ENCODE measurements at regions not wholly inside any gene's neighbourhood (a gene's known extent, or its start where the extent isn't known, plus 50 kb on each side); places are given as distances from the start of the nearest gene placed in this dataset.
"Not testable (repeated sequence)": the region's sequence is repeated elsewhere in the genome, so short reads cannot be mapped to it uniquely, and the experiment has no call there.

DNA sequence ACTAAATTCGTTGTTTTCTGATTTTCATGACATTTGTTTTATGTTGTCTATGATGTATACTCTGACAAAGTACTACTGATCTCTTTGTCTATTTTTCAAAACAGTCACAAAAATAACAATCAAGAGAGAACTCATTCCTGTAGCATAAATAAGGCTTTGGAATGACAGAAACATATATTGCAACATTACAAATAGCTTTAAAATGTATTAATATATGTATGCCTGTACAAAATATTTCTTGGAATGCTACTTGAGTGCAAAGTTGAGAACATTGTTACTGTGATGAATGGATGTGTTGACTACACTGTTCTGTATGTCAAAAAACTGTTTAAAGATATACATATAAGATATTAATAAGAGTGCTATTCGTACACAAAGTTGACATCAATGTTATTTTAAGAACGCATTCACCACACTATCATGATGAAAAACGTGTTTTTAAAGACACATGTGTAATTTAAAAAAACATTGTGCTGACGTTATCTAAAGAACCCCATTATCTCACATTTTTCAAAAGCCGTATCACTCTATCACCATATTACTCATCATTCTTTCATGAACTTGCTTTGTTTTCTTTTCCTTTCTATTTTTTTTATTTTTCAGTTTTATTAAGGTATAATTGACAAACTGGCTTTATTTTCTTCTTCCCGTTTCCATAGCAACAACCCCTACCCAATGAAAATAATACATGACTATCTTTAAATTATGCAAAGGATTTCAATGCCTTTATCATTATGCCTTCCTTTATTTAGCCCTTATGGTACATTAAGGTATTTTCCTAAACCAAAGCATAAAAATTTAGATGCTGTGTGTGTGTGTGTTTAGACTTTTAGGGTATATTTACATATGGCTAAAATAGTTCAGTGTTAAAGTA lies 918.8 kb downstream of the SLITRK1 start:
- DNase-seq: no peak
- no peak for ATAC-seq

DNA sequence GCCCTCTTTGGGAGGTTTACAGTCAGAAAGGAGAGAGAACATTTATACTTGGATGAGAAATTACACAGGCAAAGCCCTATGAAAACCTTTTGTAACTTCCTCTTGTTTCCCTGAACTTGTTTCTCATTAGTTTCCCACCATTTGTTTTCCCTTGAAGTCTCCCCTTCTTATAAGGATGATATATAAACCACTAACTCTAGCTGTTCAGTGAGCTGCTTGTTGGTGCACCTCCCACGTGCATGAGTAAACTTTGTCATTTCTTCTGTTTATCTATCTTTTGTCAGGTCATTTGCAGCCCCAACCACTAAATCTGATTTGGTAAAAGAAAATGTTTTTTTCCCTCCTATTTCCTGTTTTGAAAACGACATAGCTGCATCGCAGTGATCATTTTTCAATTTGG lies 919.9 kb downstream of the SLITRK1 start:
- DNase-seq (no peak), ATAC-seq (no peak)

DNA sequence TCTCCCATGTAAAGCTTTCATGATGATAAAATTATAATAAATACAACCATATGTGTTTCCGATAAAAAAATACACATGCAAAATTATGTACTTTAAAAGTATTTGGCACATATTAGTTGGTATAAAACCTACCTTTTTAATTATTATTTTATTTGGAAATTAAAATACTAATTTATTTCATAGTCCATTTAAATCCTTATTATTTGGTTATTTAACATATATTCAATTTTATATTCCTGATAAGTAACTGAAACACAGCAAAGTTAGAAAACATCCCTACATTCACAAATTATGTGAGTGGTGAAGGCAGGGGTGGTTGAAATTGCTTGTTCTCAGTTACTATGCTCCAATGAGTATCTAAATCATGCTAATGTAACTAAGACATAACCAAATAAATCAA lies 920.5 kb downstream of the SLITRK1 start:
- ATAC-seq (no peak), DNase-seq (no peak)

DNA sequence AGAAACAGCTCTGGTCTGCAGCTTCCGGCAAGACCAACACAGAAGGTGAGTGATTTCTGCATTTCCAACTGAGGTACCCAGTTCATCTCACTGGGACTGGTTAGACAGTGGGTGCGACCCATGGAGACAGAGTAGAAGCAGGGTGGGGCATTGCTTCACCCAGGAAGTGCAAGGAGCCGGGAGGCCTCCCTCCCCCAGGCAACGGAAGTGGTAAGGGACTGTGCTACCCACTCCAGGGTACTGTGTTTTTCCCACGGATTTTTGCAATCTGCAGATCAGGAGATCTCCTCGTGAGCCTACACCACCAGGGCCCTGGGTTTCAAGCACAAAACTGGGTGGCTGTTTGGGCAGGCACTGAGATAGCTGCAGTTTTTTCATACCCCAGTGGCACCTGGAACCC lies 929.9 kb downstream of the SLITRK1 start:
- ATAC-seq, DNase-seq: not testable (repeated sequence)

DNA sequence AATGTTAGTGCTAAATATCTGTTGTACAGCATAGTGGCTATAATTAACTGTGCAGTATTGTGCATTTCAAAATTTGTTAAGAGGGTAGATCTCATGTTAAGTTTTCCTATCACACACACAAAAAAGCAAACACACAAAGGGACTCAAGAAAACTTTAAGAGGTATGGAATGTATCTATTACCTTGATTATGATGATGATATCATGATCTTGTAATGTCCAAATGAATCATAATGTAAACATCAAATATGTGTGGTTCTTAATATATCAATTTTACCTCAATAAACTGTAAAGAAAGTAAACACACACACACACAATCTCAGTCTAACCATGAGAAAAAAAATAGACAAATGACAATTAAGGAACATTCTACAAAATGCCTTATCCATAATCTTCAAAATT lies 934.6 kb downstream of the SLITRK1 start:
- DNase-seq (no peak), ATAC-seq (no peak)

DNA sequence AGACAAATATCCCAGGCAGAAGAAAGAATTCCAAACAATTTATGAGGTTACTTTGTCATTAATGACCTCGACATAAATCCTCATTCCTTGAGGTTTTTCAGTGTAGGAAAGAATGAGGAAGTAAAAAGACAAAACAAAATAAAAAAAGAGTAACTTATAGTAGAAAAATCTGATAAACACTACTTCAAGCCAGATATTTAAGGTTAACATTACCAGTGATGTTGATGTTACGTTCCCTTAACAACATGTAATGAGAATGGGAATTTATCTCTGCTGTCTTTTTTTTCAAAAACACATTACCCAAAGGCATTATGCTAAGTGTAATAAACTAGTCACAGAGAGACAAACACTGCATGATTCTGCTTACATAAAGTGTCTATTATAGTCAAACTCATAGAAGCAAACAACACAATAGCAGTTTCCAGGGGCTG lies 935.1 kb downstream of the SLITRK1 start:
- ATAC-seq (no peak), DNase-seq (no peak)

DNA sequence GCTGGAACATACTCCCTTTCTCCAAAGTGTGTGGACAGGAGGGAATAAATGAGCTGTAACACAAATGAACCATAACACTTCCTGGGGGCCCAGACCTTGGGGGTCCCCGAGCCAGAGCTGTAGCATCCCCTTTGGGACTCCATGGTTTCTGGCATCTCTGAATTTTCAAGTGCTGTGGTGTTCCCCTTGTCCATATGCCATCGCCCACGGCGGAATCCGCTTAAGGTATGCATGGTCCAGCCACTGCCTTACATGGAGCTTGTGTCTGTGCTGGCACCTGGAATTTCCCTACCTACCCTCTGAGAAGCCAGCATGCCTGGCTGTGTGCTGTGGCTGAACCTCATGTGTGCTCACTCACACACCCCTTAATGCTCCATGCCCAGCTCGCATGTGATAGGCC lies 943.6 kb downstream of the SLITRK1 start:
- DNase-seq (no peak), ATAC-seq (no peak)

DNA sequence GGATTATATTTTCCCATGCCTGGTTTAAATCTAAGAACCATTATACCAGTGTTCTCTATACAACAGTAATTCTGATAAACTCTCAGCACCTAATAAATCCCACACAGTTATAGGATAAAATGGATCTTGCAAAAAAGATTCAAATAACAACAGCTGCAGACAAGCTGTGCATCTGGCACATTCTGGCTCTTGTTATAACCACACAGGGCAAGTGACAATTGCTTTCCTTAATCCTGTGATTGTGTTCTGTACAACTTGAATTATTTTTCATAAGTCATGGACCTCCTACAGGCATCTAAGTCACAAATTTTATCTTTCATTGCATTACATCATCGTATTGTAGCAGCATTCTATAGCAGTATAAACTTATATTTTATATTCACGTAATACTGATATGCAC lies 948.3 kb downstream of the SLITRK1 start:
- no peak for DNase-seq
- no peak for ATAC-seq

DNA sequence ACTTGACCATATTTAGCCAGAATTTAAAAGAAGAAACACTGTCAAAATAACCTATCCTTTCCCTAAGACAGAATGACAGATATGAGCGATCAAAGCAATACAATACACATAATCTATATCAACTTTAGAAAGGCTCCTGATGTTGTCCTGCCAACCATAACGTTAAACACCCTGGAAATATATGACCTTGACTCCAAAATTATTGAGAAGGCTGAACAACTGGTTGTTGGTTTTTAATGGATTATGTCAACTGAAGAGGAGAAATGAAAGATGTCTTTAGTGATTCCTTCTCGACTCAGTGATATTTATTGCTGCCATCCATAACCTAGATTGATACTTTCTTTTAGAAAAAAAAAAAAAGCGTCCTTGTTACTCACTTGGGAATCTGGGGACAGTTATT lies 957.2 kb downstream of the SLITRK1 start:
- ATAC-seq (no peak), DNase-seq (no peak)

DNA sequence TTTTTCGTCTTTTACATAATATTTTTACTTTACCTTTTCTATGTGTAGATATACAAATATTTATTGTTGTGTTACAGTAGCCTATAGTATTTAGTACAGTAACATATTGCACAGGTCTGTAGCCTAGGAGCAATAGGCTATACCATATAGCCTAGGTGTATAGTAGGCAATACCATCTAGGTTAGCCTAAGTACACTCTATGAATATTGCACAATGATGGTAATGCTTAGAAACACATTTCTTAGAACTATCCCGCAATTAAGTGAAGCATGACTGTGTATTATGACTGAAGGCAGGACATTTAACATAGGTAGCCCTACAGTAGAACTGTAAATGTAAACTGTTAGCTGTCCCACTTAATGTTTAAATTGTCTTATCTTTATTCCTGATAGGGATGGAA lies 964.3 kb downstream of the SLITRK1 start:
- no peak for DNase-seq
- ATAC-seq: no peak

DNA sequence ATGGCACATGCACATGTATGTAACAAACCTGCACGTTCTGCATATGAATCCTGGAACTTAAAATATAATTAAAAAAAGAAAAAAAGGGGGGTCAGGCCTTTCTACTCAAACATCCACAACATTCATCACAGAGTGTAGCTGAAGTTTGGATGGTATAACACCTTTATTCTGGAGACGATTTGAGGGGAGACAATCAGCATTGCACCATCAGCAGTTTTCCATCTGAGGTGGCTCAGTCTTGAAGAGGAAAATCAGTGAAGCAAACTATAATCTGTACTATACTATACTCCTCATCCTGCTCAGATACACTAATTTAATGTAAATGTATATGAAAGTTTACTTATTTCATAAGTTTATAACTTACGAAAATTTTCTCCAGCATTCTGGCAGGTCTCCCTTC lies 969.7 kb downstream of the SLITRK1 start:
- ATAC-seq: no peak

DNA sequence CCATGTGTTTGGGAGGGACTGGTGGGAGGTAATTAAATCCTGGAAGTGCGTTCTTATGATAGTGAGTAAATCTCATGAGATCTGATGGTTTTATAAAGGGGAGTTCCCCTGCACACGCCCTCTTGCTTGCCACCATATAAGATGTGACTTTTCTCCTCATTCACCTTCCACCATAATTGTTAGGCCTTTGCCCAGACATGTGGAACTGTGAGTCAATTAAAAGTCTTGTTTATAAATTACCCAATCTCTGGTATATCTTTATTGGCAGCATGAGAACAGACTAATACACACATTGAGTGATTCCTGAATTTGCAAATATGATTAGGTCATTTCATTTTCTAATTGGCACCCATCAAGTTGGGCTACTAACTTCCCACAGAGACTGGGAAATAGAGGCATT lies 977.2 kb downstream of the SLITRK1 start:
- DNase-seq: no peak

More for the DNA sequence above, 969.7 kb downstream of the SLITRK1 start:
- DNase-seq: no peak

DNA sequence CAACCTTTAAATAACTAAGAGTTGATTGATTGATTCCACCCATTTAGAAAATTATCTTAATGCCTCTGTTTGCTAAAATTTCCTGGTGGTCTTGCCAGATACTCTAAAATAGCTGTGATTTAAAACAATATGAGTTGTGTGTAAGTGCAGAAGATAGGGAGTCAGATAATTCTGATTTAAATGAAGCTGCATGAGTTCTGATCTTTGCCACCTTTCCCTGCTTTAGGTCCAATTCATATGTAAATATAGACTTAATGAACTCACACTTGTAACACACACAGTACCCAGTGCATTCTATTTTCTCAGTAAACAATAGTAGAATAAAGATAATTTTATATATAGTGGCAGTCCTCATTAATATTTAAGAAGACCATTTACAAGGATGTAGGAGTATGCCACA lies 981.8 kb downstream of the SLITRK1 start:
- no peak for DNase-seq

More for the DNA sequence above, 977.2 kb downstream of the SLITRK1 start:
- no peak for ATAC-seq

DNA sequence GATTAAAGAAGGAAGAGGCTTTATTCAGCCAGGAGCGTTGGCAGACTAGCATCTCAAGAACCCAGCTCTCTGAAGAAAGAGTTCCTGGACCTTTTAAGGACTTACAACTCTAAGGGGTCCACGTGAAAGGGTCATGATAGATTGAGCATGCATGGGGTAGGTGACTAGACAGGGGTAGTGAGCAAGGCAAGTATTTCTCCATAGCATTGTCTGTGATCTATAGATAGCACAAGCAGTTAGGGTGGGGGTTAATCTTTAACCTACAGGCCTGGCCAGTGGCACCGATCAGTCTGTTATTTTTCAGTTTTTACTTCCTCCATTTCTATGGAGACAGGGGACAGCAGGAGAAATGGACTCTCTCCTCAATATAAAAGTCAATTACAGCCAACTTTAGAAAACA lies 983.7 kb downstream of the SLITRK1 start:
- DNase-seq (no peak), ATAC-seq (no peak)

More for the DNA sequence above, 981.8 kb downstream of the SLITRK1 start:
- ATAC-seq: no peak

DNA sequence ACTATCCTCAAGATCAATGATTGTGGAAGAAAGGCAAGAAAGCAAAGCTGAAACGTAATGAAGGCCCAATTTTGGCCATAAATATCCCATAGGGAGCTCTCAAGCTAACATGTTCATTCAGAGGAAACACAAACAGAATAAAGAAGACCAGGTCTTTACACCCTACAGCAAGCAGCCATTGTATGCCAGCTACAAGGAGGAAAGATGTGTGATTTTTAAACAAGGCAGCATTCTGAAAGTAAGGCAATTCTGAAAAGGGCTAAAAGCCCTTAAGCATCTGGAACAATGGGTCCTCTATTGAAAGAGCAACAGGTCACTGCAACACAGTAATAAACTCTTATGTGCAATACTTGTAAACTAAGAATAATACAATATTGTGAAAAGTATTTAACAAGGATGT lies 1002.4 kb downstream of the SLITRK1 start:
- DNase-seq (no peak), ATAC-seq (no peak)

DNA sequence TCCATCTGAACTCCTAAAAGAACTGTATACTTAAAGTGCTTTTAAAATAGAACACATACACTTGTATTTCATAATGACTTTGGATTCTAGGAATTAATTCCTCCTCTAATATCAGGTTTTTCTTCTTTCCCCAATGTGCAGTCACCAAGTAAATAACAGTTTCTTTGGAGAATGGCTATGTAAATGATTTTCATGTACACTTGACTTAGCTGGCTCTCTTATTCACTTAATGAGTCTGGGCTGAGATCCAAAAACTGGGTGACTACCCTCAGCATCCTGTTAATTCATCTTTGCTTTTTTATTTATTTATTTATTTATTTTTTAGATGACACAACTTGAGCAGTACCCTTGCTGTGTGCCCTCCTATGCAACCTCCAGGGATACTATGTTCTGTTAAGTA lies 1003.7 kb downstream of the SLITRK1 start:
- ATAC-seq (no peak), DNase-seq (no peak)

DNA sequence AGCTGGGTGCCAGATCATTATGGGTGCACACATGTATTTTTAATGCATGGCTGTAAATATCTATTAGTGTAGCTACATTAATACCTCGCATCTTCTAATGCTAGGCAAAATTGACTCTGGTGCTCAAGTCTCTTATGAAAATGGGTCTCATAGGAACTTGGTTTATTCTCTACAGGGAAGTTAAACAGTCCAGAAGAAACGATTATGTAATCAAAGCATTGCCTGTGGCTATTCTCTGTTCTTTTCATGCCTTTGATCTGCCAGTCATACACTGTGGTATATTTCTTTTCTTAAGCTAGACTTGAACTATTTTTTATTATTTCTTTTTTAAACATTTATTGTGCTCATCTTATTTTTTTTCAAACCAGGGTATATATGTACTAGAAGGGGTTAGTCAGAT lies 1015.0 kb downstream of the SLITRK1 start:
- no peak for DNase-seq

DNA sequence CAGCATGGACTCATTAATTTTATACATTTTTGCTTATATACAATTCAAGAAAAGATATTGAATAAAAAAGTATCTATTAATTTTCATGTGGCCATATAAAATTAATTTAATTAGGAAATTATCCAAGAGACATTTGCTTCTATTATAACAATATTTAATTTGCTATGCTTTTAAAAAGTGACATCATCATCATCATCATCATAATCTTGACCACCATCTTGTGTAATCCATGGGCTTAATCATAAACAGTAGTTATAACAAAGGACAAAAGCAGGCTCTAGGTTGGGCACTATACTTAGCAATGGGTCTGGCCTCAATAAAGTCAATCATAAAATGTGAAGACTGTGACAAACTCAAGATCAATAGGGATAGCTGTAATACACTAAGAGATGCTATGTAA lies 1031.6 kb downstream of the SLITRK1 start:
- DNase-seq (no peak), ATAC-seq (no peak)

More for the DNA sequence above, 1015.0 kb downstream of the SLITRK1 start:
- ATAC-seq: no peak

DNA sequence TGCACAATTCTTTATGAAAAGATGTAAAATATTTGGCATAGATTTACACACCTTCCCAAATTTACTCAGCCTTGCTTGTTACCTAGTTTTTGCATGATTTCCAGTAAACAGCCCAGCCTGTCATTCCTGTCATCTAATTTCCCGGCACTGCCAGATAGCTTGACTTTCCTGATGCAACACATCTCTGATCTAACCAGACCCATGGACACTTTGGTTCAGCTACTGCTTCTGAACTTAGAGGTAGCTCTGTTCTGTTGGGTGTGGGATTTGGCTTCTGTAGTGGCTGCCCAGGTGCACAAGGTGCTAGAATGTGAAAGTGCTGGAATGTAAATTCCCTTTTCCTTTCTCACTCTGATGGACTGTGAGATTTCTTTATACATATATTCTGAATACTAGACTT lies 1033.5 kb downstream of the SLITRK1 start:
- ATAC-seq (no peak), DNase-seq (no peak)

DNA sequence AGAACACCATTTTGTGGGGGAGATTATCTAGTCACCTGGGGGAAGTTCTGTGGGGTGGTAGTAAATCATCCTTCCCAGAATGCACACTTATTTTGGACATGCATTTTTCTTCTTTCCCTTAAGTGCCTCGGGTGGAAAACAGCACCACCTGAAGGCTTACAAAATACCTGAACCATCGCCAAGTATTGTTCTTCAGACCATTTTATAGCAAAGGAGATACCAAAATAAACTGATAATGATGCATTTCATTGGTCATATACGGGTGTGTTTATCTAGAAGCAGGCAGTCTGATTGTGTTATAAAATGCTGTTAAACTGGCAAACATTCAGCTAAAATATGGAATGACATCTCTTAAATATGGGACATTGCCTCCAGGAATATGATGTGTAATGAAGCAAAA lies 1034.7 kb downstream of the SLITRK1 start:
- ATAC-seq: no peak
- DNase-seq: no peak

DNA sequence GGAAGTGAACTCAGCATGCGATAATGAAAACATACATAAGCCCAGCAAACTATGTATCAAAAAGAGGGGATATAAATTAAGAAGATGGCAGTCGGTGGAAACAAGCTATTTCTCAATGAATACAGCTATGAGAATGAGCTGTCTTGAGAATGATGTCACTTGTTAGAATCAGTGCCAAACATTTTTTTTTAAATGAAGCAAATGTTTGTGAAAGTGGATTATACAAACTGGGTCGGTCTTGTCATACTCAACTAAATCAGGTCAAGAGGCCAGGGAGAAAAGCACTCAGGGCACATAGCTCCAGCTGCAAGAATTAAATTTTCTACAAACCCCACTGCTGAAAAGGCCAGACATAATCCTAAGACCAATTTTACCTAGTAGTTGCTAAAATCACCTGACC lies 1048.4 kb downstream of the SLITRK1 start:
- DNase-seq (no peak), ATAC-seq (no peak)

DNA sequence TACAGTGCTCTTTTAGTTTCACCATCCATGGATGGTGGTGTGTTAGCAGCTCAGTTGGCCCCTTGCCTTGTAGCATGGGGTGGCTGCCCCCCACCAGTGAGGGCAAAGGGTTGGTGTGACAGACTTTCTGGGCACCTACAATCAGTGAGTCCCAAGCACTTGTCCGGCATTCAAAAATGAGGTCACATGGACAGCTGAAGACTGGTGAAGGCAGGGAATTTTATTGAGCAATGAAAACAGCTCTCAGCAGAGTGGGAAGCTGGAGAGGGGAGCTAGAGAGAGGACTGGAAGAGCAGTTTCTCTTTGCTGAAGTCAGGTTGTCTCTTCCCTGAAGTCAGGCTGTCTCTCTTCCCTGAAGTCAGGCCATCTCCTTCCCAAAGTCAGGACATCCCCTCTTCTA lies 1053.2 kb downstream of the SLITRK1 start:
- ATAC-seq (no peak), DNase-seq (no peak)

DNA sequence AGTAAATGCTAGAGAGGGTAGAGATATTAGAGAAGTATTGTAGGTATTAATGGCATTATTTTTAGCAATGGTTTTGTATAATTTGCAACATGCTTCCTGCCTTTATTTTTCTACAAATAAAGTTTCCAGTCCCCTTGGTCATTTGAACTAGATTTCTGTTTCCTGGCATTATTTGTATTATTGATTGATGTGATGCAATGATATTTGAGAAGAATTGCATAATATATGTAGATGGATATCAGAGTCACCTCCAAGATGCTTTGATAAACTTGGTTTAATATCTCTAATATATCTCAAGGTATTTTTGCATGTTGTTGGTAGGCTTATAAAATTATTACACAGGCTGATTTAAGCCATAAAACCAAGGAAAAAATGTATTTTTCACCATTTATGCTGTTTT lies 1054.5 kb downstream of the SLITRK1 start:
- DNase-seq (no peak), ATAC-seq (no peak)

DNA sequence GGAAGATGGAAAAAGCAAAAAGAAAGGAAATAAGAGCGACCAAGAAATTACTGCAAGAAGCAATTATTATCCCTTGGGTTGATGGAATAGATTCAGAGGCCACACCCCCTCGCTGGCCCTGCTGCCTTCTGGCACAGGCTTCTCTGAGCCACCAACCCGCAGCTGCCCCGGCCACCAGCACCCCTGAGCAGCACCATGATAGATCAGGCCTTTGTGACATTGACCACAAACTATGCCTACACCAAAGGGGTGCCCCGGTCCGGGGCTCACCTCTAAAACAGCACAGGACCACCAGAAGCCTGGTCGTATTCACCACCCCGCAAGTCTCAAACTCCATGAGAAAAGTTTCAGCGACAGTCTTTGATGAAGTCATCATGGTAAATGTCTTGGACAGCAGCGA lies 1059.3 kb downstream of the SLITRK1 start:
- ATAC-seq (no peak), DNase-seq (no peak)
